Naive thymus-derived CD4-positive, alpha-beta T cell (primary cell): ENCODE measurements at regions not wholly inside any gene's neighbourhood (a gene's known extent, or its start where the extent isn't known, plus 50 kb on each side); places are given as distances from the start of the nearest gene placed in this dataset.

Experiments used
- ATAC-seq: fragments of 150-1000 bp; cut with Tn5 transposase; 2 replicates; pipeline ENCODE4 v1.10.0; 2021; ENCODE audit warnings: mild to moderate bottlenecking, moderate library complexity
- CTCF ChIA-PET: fragments of 350-600 bp; sonication (Branson Sonifier 250); formaldehyde crosslinking; loops from one replicate; lab custom pipeline; 2021; ENCODE audit warnings: antibody characterized with exemption; lab: Charles Lee
- POLR2A ChIA-PET: fragments of 350-600 bp; sonication (Branson Sonifier 250); formaldehyde crosslinking; loops from one replicate; lab custom pipeline; 2021; ENCODE audit warnings: antibody characterized with exemption, inconsistent platforms; lab: Charles Lee
- DNase-seq, 9 donors: peaks; one replicate each; pipeline versions ENCODE4 v3.0.0 to v3.0.0-alpha.2; 2020 to 2022; ENCODE audit warnings: mixed read lengths in 1 of 9
- H3K27ac ChIP-seq: one replicate; pipeline ENCODE4 v1.7.0; 2013; ENCODE audit warnings: mild to moderate bottlenecking, low read depth, low read length, moderate library complexity
- H3K27me3 ChIP-seq, 2 donors: one replicate each; pipeline ENCODE4 v1.7.0; 2013; ENCODE audit warnings: low read length in 2 of 2, mild to moderate bottlenecking in 2 of 2, moderate library complexity in 2 of 2; ENCODE audit not compliant: control insufficient read depth in 2 of 2, insufficient read depth in 2 of 2
- H3K36me3 ChIP-seq, 3 experiments: 1 replicate in 2 of 3; 2 replicates in 1 of 3; pipeline ENCODE4 v1.7.0; 2013; ENCODE audit warnings: low read length in 3 of 3, mild to moderate bottlenecking in 3 of 3, moderate library complexity in 1 of 3; ENCODE audit not compliant: insufficient read depth in 3 of 3, control insufficient read depth in 2 of 3
- H3K4me1 ChIP-seq, 2 donors: one replicate each; pipeline ENCODE4 v1.7.0; 2013; ENCODE audit warnings: low read length in 2 of 2, mild to moderate bottlenecking in 2 of 2, moderate library complexity in 1 of 2; ENCODE audit not compliant: control insufficient read depth in 2 of 2, insufficient read depth in 2 of 2
- H3K4me3 ChIP-seq: 2 replicates; pipeline ENCODE4 v1.7.0; 2013; ENCODE audit warnings: mild to moderate bottlenecking, low read length
- H3K9me3 ChIP-seq, 3 experiments: 1 replicate in 2 of 3; 2 replicates in 1 of 3; pipeline ENCODE4 v1.7.0; 2013; ENCODE audit warnings: low read length in 3 of 3; ENCODE audit not compliant: control insufficient read depth in 2 of 3
- H3K27ac Mint-ChIP-seq, 9 donors: one replicate each; pipeline ENCODE4 v1.8.0; 2020 to 2022; ENCODE audit warnings: mixed read lengths in 9 of 9, mild to moderate bottlenecking in 8 of 9, moderate library complexity in 5 of 9, inconsistent platforms in 2 of 9
- H3K27me3 Mint-ChIP-seq, 5 donors: one replicate each; pipeline ENCODE4 v1.8.0; 2021 to 2022; ENCODE audit warnings: mixed read lengths in 5 of 5, mild to moderate bottlenecking in 1 of 5
- H3K36me3 Mint-ChIP-seq, 5 donors: one replicate each; pipeline ENCODE4 v1.8.0; 2020 to 2022; ENCODE audit warnings: mixed read lengths in 5 of 5, mild to moderate bottlenecking in 3 of 5, inconsistent platforms in 1 of 5
- H3K4me1 Mint-ChIP-seq, 7 donors: one replicate each; pipeline ENCODE4 v1.8.0; 2020 to 2022; ENCODE audit warnings: mixed read lengths in 7 of 7, mild to moderate bottlenecking in 3 of 7, inconsistent platforms in 1 of 7
- H3K4me3 Mint-ChIP-seq, 10 donors: one replicate each; pipeline ENCODE4 v1.8.0; 2020 to 2022; ENCODE audit warnings: mild to moderate bottlenecking in 10 of 10, mixed read lengths in 10 of 10, moderate library complexity in 6 of 10, inconsistent platforms in 2 of 10
- H3K9me3 Mint-ChIP-seq, 11 donors: one replicate each; pipeline ENCODE4 v1.8.0; 2020 to 2022; ENCODE audit warnings: mixed read lengths in 11 of 11, mild to moderate bottlenecking in 4 of 11, inconsistent platforms in 1 of 11, moderate library complexity in 1 of 11
- intact Hi-C, 2 donors: fragments of 100-400 bp; cut with micrococcal nuclease; formaldehyde crosslinking; loops; one replicate each; pipeline ENCODE4 v1.15.1; 2023

- no peak overlapping the region for H3K27ac Mint-ChIP-seq
- ChIA-PET POLR2A (no interaction called here), CTCF (no interaction called here)
- Histone ChIP-seq H3K4me3 (no peak overlapping the region), H3K36me3 (no peaks in the 10 kb centered on the region), H3K27ac (no peak overlapping the region), H3K4me1 (no peaks in the 10 kb centered on the region), H3K9me3 (no peaks in the 10 kb centered on the region), H3K27me3 (no peaks in the 10 kb centered on the region)
- H3K4me3 Mint-ChIP-seq, result no peak overlapping the region
- no peak for DNase-seq
- no peaks in the 10 kb centered on the region for H3K4me1 Mint-ChIP-seq
- intact Hi-C loops, result no loop called here
- no peaks in the 10 kb centered on the region for H3K27me3 Mint-ChIP-seq
- ATAC-seq, result no peak
- no peaks in the 10 kb centered on the region for H3K36me3 Mint-ChIP-seq
- H3K9me3 Mint-ChIP-seq, result peaks cover 0 to 3% (median 0%) of the 10 kb centered on the region in 11 donors
Measured at GRCh38 chr12:85562765-85563164, 273.4 kb downstream of the RASSF9 start.

GRCh38 chr12:85564786-85565185 lies 271.4 kb downstream of the RASSF9 start:
- intact Hi-C loops, result no loop called here
- no peak overlapping the region for H3K4me3 Mint-ChIP-seq
- H3K9me3 Mint-ChIP-seq, result peaks cover 0 to 4% (median 0%) of the 10 kb centered on the region in 11 donors
- CTCF ChIA-PET, result no interaction called here
- H3K9me3 ChIP-seq, result no peaks in the 10 kb centered on the region
- H3K4me1 ChIP-seq, result no peaks in the 10 kb centered on the region
- H3K27ac Mint-ChIP-seq, result no peak overlapping the region
- H3K36me3 Mint-ChIP-seq, result no peaks in the 10 kb centered on the region
- no peaks in the 10 kb centered on the region for H3K36me3 ChIP-seq
- H3K27me3 ChIP-seq, result no peaks in the 10 kb centered on the region
- ATAC-seq (no peak), DNase-seq (no peak)
- H3K27me3 Mint-ChIP-seq, result no peaks in the 10 kb centered on the region
- H3K4me1 Mint-ChIP-seq, result no peaks in the 10 kb centered on the region
- no peak overlapping the region for H3K4me3 ChIP-seq
- POLR2A ChIA-PET, result no interaction called here
- no peak overlapping the region for H3K27ac ChIP-seq

GRCh38 chr12:85568395-85569103 lies 267.7 kb downstream of the RASSF9 start:
- Mint-ChIP-seq H3K27ac (no peak overlapping the region), H3K4me1 (no peaks in the 10 kb centered on the region), H3K27me3 (no peaks in the 10 kb centered on the region), H3K9me3 (peaks cover 0 to 3% (median 0%) of the 10 kb centered on the region in 11 donors), H3K4me3 (no peak overlapping the region), H3K36me3 (no peaks in the 10 kb centered on the region)
- no peaks in the 10 kb centered on the region for H3K9me3 ChIP-seq
- H3K4me1 ChIP-seq, result no peaks in the 10 kb centered on the region
- H3K27me3 ChIP-seq, result no peaks in the 10 kb centered on the region
- CTCF ChIA-PET, result no interaction called here
- no peak overlapping the region for H3K27ac ChIP-seq
- POLR2A ChIA-PET, result no interaction called here
- ATAC-seq (no peak), DNase-seq (no peak)
- no peaks in the 10 kb centered on the region for H3K36me3 ChIP-seq
- H3K4me3 ChIP-seq, result no peak overlapping the region
- intact Hi-C loops, result no loop called here

GRCh38 chr12:85569261-85569660 lies 266.9 kb downstream of the RASSF9 start:
- intact Hi-C loops, result no loop called here
- no peaks in the 10 kb centered on the region for H3K27me3 Mint-ChIP-seq
- no peak overlapping the region for H3K27ac Mint-ChIP-seq

GRCh38 chr12:85572956-85573355 lies 263.3 kb downstream of the RASSF9 start:
- no peaks in the 10 kb centered on the region for H3K36me3 Mint-ChIP-seq
- H3K4me3 ChIP-seq, result no peak overlapping the region
- H3K4me3 Mint-ChIP-seq, result no peak overlapping the region
- ATAC-seq (no peak), DNase-seq (no peak)
- no peak overlapping the region for H3K27ac ChIP-seq
- ChIA-PET CTCF (no interaction called here), POLR2A (no interaction called here)
- no peaks in the 10 kb centered on the region for H3K27me3 ChIP-seq
- no peaks in the 10 kb centered on the region for H3K36me3 ChIP-seq
- peaks cover 0 to 2% (median 0%) of the 10 kb centered on the region in 11 donors for H3K9me3 Mint-ChIP-seq
- no peak overlapping the region for H3K27ac Mint-ChIP-seq
- no peaks in the 10 kb centered on the region for H3K9me3 ChIP-seq
- no peaks in the 10 kb centered on the region for H3K4me1 Mint-ChIP-seq
- intact Hi-C loops, result no loop called here
- no peaks in the 10 kb centered on the region for H3K27me3 Mint-ChIP-seq
- H3K4me1 ChIP-seq, result no peaks in the 10 kb centered on the region

More at GRCh38 chr12:85569261-85569660, 266.9 kb downstream of the RASSF9 start:
- no peaks in the 10 kb centered on the region for H3K36me3 ChIP-seq
- H3K4me1 Mint-ChIP-seq, result no peaks in the 10 kb centered on the region
- H3K27me3 ChIP-seq, result no peaks in the 10 kb centered on the region
- no peaks in the 10 kb centered on the region for H3K4me1 ChIP-seq
- H3K27ac ChIP-seq, result no peak overlapping the region
- CTCF ChIA-PET, result no interaction called here
- POLR2A ChIA-PET, result no interaction called here
- DNase-seq (no peak), ATAC-seq (no peak)
- H3K9me3 ChIP-seq, result no peaks in the 10 kb centered on the region
- no peaks in the 10 kb centered on the region for H3K36me3 Mint-ChIP-seq
- H3K4me3 ChIP-seq, result no peak overlapping the region
- H3K9me3 Mint-ChIP-seq, result peaks cover 0 to 3% (median 0%) of the 10 kb centered on the region in 11 donors
- H3K4me3 Mint-ChIP-seq, result no peak overlapping the region

GRCh38 chr12:85573635-85574214 lies 262.5 kb downstream of the RASSF9 start:
- Mint-ChIP-seq H3K4me1 (no peaks in the 10 kb centered on the region), H3K27ac (no peak overlapping the region), H3K4me3 (no peak overlapping the region), H3K9me3 (peaks cover 0 to 1% (median 0%) of the 10 kb centered on the region in 11 donors), H3K27me3 (no peaks in the 10 kb centered on the region), H3K36me3 (no peaks in the 10 kb centered on the region)
- H3K36me3 ChIP-seq, result no peaks in the 10 kb centered on the region
- DNase-seq (no peak), ATAC-seq (no peak)
- ChIA-PET POLR2A (no interaction called here), CTCF (no interaction called here)
- H3K27me3 ChIP-seq, result no peaks in the 10 kb centered on the region
- no peaks in the 10 kb centered on the region for H3K4me1 ChIP-seq
- H3K4me3 ChIP-seq, result no peak overlapping the region
- no peak overlapping the region for H3K27ac ChIP-seq
- intact Hi-C loops, result loop anchor here in 1 of 2 donors (2.0 kb wide), 1 partner anchor 347 kb away; no protein-coding TSS in a partner anchor
- H3K9me3 ChIP-seq, result no peaks in the 10 kb centered on the region

- no peak overlapping the region for H3K4me3 ChIP-seq
- POLR2A ChIA-PET, result no interaction called here
- H3K36me3 Mint-ChIP-seq, result no peaks in the 10 kb centered on the region
- H3K4me1 ChIP-seq, result no peaks in the 10 kb centered on the region
- H3K27me3 ChIP-seq, result no peaks in the 10 kb centered on the region
- no peaks in the 10 kb centered on the region for H3K27me3 Mint-ChIP-seq
- H3K4me3 Mint-ChIP-seq, result no peak overlapping the region
- DNase-seq (no peak), ATAC-seq (no peak)
- H3K9me3 Mint-ChIP-seq, result peaks cover 0 to 1% (median 0%) of the 10 kb centered on the region in 11 donors
- H3K4me1 Mint-ChIP-seq, result no peaks in the 10 kb centered on the region
- no peak overlapping the region for H3K27ac Mint-ChIP-seq
- no peak overlapping the region for H3K27ac ChIP-seq
- CTCF ChIA-PET, result no interaction called here
- intact Hi-C loops, result loop anchor here in 1 of 2 donors (2.0 kb wide), 1 partner anchor 347 kb away; no protein-coding TSS in a partner anchor
- H3K36me3 ChIP-seq, result no peaks in the 10 kb centered on the region
- H3K9me3 ChIP-seq, result no peaks in the 10 kb centered on the region
Measured at GRCh38 chr12:85574291-85574690, 261.9 kb downstream of the RASSF9 start.
